ENCODE measurements at regions not wholly inside any gene's neighbourhood (a gene's known extent, or its start where the extent isn't known, plus 50 kb on each side); places are given as distances from the start of the nearest gene placed in this dataset.
"Not testable (repeated sequence)": the region's sequence is repeated elsewhere in the genome, so short reads cannot be mapped to it uniquely, and the experiment has no call there.

GRCh38 chr18:46229641-46230040, 125.5 kb downstream of the HAUS1 start:
- DNase-seq = not testable (repeated sequence)

GRCh38 chr18:46236156-46236555, 132.0 kb downstream of the HAUS1 start:
- no peak for DNase-seq

- no peak for DNase-seq
Measured at GRCh38 chr18:46237891-46238290, 133.7 kb downstream of the HAUS1 start.

- no peak for DNase-seq
Measured at GRCh38 chr18:46239549-46239948, 135.4 kb downstream of the HAUS1 start.

GRCh38 chr18:46239998-46240397, 135.8 kb downstream of the HAUS1 start:
- DNase-seq = no peak

- DNase-seq = not testable (repeated sequence)
Measured at GRCh38 chr18:46241393-46241792, 137.2 kb downstream of the HAUS1 start.

- no peak for DNase-seq
Measured at GRCh38 chr18:46242183-46242582, 138.0 kb downstream of the HAUS1 start.

GRCh38 chr18:46243095-46243494, 138.9 kb downstream of the HAUS1 start:
- no peak for DNase-seq

GRCh38 chr18:46243673-46244072, 139.5 kb downstream of the HAUS1 start:
- no peak for DNase-seq

- DNase-seq = no peak
Measured at GRCh38 chr18:46246101-46246500, 141.9 kb downstream of the HAUS1 start.

GRCh38 chr18:46247942-46248341, 143.8 kb downstream of the HAUS1 start:
- no peak for DNase-seq

- DNase-seq = peak; percentile 40 to 60 (median 58)
Measured at GRCh38 chr18:46250084-46250811, 146.1 kb downstream of the HAUS1 start.

- no peak for DNase-seq
Measured at GRCh38 chr18:46250812-46251173, 146.6 kb downstream of the HAUS1 start.

GRCh38 chr18:46252759-46253158, 148.6 kb downstream of the HAUS1 start:
- DNase-seq = peak in 1 of 3 donors; percentile 54

GRCh38 chr18:46253498-46253897, 149.3 kb downstream of the HAUS1 start:
- DNase-seq = peak in 1 of 3 donors; percentile 21

- DNase-seq = no peak
Measured at GRCh38 chr18:46256078-46256477, 151.9 kb downstream of the HAUS1 start.

- DNase-seq = peak; percentile 53 to 89 (median 78)
Measured at GRCh38 chr18:46257366-46257765, 153.2 kb downstream of the HAUS1 start.

GRCh38 chr18:46260016-46260878, 156.1 kb downstream of the HAUS1 start:
- DNase-seq = peak in 1 of 3 donors; percentile 74

- no peak for DNase-seq
Measured at GRCh38 chr18:46260879-46261143, 156.6 kb downstream of the HAUS1 start.

GRCh38 chr18:46261799-46262198, 157.6 kb downstream of the HAUS1 start:
- no peak for DNase-seq

GRCh38 chr18:46262856-46263255, 158.7 kb downstream of the HAUS1 start:
- DNase-seq = no peak

GRCh38 chr18:46264255-46264654, 160.1 kb downstream of the HAUS1 start:
- DNase-seq = peak in 2 of 3 donors; percentile 58 to 74

Measured in muscle of back (tissue), 3 donors.